Fibroblast of peridontal ligament (primary cell): ENCODE measurements at regions not wholly inside any gene's neighbourhood (a gene's known extent, or its start where the extent isn't known, plus 50 kb on each side); places are given as distances from the start of the nearest gene placed in this dataset.
"Not testable (repeated sequence)": the region's sequence is repeated elsewhere in the genome, so short reads cannot be mapped to it uniquely, and the experiment has no call there.

ENCODE experiments used
- DNase-seq: peaks from one replicate; pipeline ENCODE4 v3.0.0-alpha.2; 2010; ENCODE audit errors: extremely low read depth

DNA sequence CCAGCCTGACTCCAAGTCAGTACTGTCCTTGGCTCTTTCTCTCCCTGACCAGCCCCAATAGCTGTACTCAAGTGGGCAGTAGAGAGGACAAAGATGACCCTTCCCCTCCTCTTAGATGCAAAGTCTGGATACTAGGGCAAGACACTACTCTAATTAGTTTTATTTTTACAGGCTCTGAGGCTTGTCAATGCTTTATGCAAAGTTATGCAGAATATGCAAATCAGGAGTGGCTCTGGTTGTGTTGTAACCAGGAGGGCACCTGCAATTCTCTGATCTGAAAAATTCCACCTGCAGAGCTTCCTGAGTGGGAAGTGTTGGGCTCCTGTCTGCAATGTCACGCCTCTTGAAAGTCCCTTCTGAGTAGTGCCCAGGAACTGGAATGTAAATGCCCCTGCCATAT, 201.5 kb downstream of the RGS3 start:
- no peak for DNase-seq

DNA sequence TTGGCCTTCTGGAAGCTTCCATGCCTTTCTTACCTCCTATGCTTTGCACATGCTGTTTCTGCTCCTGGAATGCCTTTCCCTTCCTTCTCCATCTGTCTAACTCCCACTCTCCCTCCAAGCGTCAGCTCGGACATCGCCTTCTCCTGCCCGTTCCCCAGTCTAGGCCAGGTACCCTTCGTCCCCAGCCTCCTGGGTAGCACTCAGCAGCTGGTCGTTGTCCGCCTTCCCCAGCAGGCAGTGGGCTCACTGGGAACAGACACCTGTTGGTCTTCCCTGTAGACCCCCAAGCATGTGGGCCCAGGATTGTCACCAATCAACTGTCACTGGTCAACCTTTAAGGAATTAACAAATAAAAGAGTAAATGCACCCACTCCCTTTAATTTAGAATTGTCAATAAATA, 202.2 kb downstream of the RGS3 start:
- no peak for DNase-seq

- peak; percentile 84 for DNase-seq
Measured at GRCh38 chr9:113668061-113668460, 204.5 kb downstream of the RGS3 start.

DNA sequence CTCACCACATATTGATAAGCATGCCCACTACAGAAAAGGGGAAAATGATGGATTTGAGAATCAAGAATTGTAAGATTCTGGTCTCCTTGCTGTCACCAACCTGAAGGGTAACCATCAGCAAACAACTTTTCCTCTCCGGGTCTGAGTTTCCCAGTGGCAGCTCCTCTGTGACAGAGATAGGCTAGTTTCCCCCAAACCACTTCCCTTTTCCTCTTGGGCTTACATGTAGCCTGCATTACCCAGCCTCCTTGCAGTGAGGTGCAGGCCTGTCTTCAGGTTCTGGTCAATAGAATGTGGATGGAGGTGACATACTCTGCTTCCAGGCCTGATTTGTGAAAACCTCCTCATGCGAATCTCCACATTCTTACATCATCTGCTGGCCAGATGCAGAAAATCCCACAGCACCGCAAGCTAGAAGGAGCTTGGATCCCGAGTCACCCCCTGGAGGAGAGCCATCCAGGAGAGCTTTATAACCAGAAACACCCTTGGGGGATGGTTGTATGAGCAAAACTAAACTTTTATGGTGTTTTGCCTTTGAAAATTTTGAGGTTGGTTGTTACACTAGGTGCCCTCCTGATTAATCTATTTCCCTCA, 206.1 kb downstream of the RGS3 start:
- peak; percentile 80 for DNase-seq

DNA sequence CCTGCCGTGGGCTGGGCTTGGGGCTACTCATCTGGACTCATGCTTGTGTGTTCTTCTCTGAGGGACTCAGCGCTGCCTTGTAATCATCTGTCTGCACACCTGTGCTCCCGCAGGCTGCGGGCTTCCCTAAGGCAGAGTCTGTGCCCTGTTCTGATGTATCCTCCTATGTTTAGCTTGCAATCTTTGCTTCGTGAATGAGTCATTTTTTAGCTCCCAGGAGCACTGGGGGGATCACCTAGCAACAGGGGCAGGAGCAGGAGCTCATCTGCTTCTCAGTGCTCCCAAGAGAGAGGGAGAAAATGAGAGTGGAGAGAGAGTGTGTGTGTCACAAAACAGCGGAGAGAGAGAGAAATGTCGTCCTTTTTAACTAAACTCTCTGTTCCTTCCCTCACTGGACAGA, 202.4 kb upstream of the ZNF618 start:
- DNase-seq: peak; percentile 64

GRCh38 chr9:113674436-113674835, 201.7 kb upstream of the ZNF618 start:
- DNase-seq: peak; percentile 64

- DNase-seq: peak; percentile 99
Measured at GRCh38 chr9:113675475-113675941, 200.6 kb upstream of the ZNF618 start.

GRCh38 chr9:113677057-113677456, 199.1 kb upstream of the ZNF618 start:
- peak; percentile 42 for DNase-seq

DNA sequence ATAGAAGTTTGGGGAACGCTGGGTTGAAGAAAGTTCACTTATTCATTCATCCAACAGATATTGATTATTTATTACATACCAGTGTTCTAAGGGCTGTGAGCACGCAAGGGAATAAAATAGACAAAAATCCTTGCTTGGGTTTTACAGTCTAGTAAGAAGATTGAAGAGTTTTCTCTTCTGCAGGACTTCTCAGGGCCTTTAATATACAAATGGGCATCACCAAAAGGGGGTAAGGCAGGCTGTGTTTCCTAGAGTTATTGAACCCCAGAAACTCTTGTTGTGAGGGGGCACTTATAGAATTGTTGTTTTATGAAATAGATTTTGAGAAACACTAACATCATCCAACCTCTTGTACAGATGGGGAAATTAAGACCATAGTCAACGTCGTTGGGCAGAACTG, 198.5 kb upstream of the ZNF618 start:
- DNase-seq: no peak

- no peak for DNase-seq
Measured at GRCh38 chr9:113678119-113678858, 197.8 kb upstream of the ZNF618 start.

- DNase-seq: no peak
Measured at GRCh38 chr9:113678859-113679256, 197.3 kb upstream of the ZNF618 start.

DNA sequence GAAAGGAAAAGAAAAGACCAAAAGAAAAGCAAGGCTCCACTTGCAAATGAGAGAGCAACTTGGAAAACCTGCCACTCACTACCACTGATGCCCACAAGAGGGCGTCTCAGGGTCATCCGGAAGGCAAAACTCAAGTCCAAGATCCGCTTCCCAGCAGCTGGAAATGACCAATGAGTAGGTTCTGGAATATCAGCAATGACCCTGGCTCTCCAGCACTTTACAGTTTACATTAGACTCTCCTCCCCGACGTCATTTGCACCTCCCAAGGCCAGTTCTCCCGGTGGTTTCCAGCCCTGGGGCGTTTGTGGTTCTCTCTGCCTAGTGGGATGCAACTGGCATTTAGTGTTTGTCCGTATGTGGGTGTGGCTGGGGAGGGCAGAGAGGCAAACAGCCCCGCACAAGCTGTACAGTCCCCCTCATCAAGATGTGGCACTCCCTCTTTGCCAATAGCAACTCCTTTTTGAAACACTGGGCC, 193.8 kb upstream of the ZNF618 start:
- DNase-seq: peak; percentile 90

DNA sequence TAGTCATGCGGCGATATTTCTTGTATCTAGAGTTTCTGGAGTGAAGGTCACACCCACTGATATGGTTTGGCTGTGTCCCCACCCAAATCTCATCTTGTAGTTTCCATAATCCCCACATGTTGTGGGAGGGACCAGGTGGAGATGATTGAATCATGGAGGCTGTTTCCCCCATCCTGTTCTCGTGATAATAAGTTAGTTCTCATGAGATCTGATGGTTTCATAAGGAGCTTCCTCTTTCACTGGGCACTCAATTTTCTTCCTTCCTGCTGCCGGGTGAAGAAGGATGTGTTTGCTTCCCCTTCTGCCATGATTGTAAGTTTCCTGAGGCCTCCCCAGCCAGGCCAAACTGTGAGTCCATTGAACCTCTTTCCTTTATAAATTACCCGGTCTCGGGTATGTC, 190.5 kb upstream of the ZNF618 start:
- not testable (repeated sequence) for DNase-seq

GRCh38 chr9:113687107-113687679, 188.9 kb upstream of the ZNF618 start:
- no peak for DNase-seq

- no peak for DNase-seq
Measured at GRCh38 chr9:113687680-113688371, 188.3 kb upstream of the ZNF618 start.

DNA sequence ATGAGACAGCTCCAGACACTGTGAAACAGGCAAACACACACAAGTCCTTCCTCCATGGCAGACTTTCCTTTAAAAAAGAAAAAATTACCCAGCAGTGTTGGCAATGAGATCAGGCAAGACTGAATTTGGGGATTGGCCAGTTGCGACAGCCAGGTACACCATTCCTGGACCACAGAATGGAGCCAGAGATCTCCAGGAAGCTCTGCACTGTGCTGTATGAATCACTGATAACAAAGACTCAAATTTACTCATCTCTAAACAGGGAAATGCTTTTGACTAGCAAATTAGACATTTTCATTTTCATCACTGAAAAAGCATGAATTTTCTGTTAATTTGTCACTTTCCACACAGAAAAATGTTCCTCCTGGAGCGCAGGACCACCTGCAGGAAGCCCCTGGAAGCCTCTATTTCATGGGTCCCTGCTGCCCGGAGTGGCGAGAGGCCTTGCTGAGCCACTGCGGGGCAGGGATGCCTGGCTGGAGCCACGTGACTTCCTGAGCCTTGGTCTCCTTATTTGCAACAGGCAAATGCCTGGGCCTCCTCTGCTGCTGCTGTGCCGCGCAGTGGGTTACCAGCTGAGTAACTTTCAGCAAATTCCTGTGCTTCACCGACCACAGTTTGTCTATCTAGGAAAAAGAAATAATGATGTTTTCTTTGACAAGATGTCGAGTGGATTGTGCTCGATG, 185.9 kb upstream of the ZNF618 start:
- no peak for DNase-seq

DNA sequence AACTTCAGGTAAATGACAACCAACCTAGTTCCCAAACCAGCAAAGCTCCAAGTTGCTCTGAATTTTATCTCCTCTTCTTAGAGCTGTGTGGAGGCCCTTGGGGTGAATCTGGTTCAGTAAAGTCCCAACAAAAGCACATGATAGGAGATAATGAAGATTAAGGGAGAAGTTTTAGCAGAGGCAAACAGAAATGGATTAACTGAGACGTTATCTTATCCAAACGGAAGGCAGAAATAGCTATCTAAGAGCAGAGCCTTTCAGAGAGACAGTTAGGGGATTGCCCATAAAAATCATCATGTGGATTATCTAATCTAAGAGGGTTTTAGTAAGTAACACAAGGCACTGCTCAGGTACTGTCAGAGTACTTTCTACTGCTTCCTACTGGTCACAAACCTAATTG, 183.9 kb upstream of the ZNF618 start:
- no peak for DNase-seq

DNA sequence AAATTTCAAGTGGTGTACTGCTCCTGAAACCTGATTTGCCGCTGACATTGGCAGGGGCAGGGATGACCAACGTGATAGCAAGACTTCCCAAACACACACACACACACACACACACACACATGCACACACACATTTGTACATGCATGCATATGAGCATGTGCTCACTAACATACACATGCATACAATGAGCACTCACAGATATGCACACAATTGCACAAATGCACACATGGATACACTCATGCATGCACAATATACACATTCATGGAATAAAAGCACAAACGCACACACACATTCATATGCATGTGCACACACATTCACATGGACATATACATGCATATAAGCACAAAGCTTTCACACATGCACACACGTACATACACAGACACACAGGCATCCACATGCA, 181.2 kb upstream of the ZNF618 start:
- DNase-seq: no peak

DNA sequence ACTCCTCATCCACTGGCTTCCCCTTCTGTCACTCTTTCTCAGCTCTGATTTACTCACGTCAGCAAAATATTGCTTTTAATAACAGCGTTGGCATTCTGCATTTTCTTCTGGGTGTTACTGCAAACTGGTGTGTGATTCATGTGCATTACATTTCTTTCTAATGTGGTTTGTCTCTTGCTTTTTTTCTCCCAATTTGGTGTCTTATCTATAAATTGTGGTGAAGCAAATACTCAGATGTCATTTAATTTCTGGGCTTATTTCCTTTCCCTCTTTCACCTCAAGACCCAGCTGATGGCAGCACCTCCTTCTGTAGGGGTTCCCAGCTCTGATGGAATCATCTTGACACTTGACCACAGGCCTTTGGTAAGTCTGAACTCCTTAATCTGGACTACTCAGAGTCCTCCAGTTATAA, 180.7 kb upstream of the ZNF618 start:
- no peak for DNase-seq

DNA sequence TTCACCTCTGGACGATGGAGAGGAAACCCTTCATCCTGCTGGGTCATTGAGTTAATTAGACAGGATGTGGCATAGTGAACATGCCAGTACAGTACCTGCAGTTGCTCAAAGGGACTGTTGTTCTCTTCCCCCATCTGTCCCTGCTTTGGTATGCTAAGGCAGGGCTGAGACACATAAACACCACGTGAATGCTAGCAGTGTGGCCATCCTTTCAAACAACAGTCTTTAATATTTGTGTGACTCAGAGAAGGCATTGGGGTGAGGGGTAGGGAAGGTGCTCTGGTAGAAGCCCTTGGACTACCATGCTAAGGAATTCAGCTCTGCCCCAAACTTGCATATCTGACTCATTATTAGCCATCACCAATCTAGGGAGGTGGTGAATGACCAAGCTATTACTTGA, 180.2 kb upstream of the ZNF618 start:
- no peak for DNase-seq

GRCh38 chr9:113701774-113702755, 174.0 kb upstream of the ZNF618 start:
- peak; percentile 70 for DNase-seq
